ENCODE measurements at regions not wholly inside any gene's neighbourhood (a gene's known extent, or its start where the extent isn't known, plus 50 kb on each side); places are given as distances from the start of the nearest gene placed in this dataset.

GRCh38 chr5:72697622-72698021 is 118.8 kb upstream of the TNPO1 start:
- no peak for ATAC-seq
- Mint-ChIP-seq H3K9me3 (peaks cover 3% of the 10 kb centered on the region; the same call in 2 of the 3 replicates), H3K27me3 (ENCODE audit: insufficient read depth, low read depth, poor library complexity) (no peaks in the 10 kb centered on the region)

More at GRCh38 chr5:72697622-72698021, 118.8 kb upstream of the TNPO1 start:
- no peaks in the 10 kb centered on the region for H3K27me3 ChIP-seq (ENCODE audit: insufficient read depth)
- no peak overlapping the region for H3K4me3 Mint-ChIP-seq
- H3K79me2 ChIP-seq (replicated peaks; ENCODE audit: insufficient read depth) = no peaks in the 10 kb centered on the region
- H3K4me1 Mint-ChIP-seq = peaks cover 3% of the 10 kb centered on the region; the same call in 1 of the 3 replicates
- H2AFZ ChIP-seq = no peak overlapping the region
- no peak overlapping the region for H3K4me2 ChIP-seq
- H3F3A ChIP-seq (replicated peaks; ENCODE audit: low read depth) = no peaks in the 10 kb centered on the region
- H3K4me3 ChIP-seq = no peak overlapping the region
- no peaks in the 10 kb centered on the region for H4K20me1 ChIP-seq (replicated peaks; ENCODE audit: insufficient read depth)
- H3K36me3 Mint-ChIP-seq (ENCODE audit: low read depth) = no peaks in the 10 kb centered on the region
- H3K36me3 ChIP-seq (ENCODE audit: insufficient read depth) = no peaks in the 10 kb centered on the region
- TF ChIP-seq ZNF331 (CRISPR knock-in tag; IDR thresholded peaks at IDR 0.05; ENCODE audit: low read depth) (no peak), NANOG (IDR thresholded peaks at IDR 0.05; ENCODE audit: borderline replicate concordance) (no peak), EZH2phosphoT487 (IDR thresholded peaks at IDR 0.05; ENCODE audit: unreplicated experiment) (no peak), STAT1 (IDR thresholded peaks at IDR 0.05; ENCODE audit: unreplicated experiment) (no peak), EZH2 (IDR thresholded peaks at IDR 0.05; ENCODE audit: low read depth, unreplicated experiment) (no peak), POLR2AphosphoS5 (IDR thresholded peaks at IDR 0.05; ENCODE audit: low read depth) (no peak), JUNB (IDR thresholded peaks at IDR 0.05; ENCODE audit: unreplicated experiment) (no peak), CREB1 (CRISPR knock-in tag; IDR thresholded peaks at IDR 0.05; ENCODE audit: low read depth) (no peak), ZNF114 (CRISPR knock-in tag; IDR thresholded peaks at IDR 0.05) (no peak)
- TF ChIP-seq, protein P1, sequence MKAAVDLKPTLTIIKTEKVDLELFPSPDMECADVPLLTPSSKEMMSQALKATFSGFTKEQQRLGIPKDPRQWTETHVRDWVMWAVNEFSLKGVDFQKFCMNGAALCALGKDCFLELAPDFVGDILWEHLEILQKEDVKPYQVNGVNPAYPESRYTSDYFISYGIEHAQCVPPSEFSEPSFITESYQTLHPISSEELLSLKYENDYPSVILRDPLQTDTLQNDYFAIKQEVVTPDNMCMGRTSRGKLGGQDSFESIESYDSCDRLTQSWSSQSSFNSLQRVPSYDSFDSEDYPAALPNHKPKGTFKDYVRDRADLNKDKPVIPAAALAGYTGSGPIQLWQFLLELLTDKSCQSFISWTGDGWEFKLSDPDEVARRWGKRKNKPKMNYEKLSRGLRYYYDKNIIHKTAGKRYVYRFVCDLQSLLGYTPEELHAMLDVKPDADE (IDR thresholded peaks at IDR 0.05) = no peak
- TF ChIP-seq, protein P2, sequence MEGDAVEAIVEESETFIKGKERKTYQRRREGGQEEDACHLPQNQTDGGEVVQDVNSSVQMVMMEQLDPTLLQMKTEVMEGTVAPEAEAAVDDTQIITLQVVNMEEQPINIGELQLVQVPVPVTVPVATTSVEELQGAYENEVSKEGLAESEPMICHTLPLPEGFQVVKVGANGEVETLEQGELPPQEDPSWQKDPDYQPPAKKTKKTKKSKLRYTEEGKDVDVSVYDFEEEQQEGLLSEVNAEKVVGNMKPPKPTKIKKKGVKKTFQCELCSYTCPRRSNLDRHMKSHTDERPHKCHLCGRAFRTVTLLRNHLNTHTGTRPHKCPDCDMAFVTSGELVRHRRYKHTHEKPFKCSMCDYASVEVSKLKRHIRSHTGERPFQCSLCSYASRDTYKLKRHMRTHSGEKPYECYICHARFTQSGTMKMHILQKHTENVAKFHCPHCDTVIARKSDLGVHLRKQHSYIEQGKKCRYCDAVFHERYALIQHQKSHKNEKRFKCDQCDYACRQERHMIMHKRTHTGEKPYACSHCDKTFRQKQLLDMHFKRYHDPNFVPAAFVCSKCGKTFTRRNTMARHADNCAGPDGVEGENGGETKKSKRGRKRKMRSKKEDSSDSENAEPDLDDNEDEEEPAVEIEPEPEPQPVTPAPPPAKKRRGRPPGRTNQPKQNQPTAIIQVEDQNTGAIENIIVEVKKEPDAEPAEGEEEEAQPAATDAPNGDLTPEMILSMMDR (conservative IDR thresholded peaks at IDR 0.05; ENCODE audit: low read depth in 2 of 2) = no peak
- TF ChIP-seq, protein P3, sequence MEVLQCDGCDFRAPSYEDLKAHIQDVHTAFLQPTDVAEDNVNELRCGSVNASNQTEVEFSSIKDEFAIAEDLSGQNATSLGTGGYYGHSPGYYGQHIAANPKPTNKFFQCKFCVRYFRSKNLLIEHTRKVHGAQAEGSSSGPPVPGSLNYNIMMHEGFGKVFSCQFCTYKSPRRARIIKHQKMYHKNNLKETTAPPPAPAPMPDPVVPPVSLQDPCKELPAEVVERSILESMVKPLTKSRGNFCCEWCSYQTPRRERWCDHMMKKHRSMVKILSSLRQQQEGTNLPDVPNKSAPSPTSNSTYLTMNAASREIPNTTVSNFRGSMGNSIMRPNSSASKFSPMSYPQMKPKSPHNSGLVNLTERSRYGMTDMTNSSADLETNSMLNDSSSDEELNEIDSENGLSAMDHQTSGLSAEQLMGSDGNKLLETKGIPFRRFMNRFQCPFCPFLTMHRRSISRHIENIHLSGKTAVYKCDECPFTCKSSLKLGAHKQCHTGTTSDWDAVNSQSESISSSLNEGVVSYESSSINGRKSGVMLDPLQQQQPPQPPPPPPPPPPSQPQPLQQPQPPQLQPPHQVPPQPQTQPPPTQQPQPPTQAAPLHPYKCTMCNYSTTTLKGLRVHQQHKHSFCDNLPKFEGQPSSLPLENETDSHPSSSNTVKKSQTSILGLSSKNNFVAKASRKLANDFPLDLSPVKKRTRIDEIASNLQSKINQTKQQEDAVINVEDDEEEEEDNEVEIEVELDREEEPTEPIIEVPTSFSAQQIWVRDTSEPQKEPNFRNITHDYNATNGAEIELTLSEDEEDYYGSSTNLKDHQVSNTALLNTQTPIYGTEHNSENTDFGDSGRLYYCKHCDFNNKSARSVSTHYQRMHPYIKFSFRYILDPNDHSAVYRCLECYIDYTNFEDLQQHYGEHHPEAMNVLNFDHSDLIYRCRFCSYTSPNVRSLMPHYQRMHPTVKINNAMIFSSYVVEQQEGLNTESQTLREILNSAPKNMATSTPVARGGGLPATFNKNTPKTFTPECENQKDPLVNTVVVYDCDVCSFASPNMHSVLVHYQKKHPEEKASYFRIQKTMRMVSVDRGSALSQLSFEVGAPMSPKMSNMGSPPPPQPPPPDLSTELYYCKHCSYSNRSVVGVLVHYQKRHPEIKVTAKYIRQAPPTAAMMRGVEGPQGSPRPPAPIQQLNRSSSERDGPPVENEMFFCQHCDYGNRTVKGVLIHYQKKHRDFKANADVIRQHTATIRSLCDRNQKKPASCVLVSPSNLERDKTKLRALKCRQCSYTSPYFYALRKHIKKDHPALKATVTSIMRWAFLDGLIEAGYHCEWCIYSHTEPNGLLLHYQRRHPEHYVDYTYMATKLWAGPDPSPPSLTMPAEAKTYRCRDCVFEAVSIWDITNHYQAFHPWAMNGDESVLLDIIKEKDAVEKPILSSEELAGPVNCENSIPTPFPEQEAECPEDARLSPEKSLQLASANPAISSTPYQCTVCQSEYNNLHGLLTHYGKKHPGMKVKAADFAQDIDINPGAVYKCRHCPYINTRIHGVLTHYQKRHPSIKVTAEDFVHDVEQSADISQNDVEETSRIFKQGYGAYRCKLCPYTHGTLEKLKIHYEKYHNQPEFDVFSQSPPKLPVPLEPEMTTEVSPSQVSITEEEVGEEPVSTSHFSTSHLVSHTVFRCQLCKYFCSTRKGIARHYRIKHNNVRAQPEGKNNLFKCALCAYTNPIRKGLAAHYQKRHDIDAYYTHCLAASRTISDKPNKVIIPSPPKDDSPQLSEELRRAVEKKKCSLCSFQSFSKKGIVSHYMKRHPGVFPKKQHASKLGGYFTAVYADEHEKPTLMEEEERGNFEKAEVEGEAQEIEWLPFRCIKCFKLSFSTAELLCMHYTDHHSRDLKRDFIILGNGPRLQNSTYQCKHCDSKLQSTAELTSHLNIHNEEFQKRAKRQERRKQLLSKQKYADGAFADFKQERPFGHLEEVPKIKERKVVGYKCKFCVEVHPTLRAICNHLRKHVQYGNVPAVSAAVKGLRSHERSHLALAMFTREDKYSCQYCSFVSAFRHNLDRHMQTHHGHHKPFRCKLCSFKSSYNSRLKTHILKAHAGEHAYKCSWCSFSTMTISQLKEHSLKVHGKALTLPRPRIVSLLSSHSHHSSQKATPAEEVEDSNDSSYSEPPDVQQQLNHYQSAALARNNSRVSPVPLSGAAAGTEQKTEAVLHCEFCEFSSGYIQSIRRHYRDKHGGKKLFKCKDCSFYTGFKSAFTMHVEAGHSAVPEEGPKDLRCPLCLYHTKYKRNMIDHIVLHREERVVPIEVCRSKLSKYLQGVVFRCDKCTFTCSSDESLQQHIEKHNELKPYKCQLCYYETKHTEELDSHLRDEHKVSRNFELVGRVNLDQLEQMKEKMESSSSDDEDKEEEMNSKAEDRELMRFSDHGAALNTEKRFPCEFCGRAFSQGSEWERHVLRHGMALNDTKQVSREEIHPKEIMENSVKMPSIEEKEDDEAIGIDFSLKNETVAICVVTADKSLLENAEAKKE (CRISPR knock-in tag; IDR thresholded peaks at IDR 0.05) = no peak
- TF ChIP-seq, protein P4, sequence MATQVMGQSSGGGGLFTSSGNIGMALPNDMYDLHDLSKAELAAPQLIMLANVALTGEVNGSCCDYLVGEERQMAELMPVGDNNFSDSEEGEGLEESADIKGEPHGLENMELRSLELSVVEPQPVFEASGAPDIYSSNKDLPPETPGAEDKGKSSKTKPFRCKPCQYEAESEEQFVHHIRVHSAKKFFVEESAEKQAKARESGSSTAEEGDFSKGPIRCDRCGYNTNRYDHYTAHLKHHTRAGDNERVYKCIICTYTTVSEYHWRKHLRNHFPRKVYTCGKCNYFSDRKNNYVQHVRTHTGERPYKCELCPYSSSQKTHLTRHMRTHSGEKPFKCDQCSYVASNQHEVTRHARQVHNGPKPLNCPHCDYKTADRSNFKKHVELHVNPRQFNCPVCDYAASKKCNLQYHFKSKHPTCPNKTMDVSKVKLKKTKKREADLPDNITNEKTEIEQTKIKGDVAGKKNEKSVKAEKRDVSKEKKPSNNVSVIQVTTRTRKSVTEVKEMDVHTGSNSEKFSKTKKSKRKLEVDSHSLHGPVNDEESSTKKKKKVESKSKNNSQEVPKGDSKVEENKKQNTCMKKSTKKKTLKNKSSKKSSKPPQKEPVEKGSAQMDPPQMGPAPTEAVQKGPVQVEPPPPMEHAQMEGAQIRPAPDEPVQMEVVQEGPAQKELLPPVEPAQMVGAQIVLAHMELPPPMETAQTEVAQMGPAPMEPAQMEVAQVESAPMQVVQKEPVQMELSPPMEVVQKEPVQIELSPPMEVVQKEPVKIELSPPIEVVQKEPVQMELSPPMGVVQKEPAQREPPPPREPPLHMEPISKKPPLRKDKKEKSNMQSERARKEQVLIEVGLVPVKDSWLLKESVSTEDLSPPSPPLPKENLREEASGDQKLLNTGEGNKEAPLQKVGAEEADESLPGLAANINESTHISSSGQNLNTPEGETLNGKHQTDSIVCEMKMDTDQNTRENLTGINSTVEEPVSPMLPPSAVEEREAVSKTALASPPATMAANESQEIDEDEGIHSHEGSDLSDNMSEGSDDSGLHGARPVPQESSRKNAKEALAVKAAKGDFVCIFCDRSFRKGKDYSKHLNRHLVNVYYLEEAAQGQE (IDR thresholded peaks at IDR 0.05; ENCODE audit: unreplicated experiment) = no peak
- H3K27ac ChIP-seq (ENCODE audit: low read depth) = no peak overlapping the region
- H3K9me2 ChIP-seq (ENCODE audit: insufficient read depth) = no peaks in the 10 kb centered on the region; the same call in 1 of the 2 replicates
- H3K4me1 ChIP-seq (ENCODE audit: insufficient read depth) = no peaks in the 10 kb centered on the region
- DNase-seq (ENCODE audit: low spot score) = no peak
- H3K27ac Mint-ChIP-seq = no peak overlapping the region
